Adrenal gland (tissue), 9 donors: ENCODE measurements at regions not wholly inside any gene's neighbourhood (a gene's known extent, or its start where the extent isn't known, plus 50 kb on each side); places are given as distances from the start of the nearest gene placed in this dataset.
"Not testable (repeated sequence)": the region's sequence is repeated elsewhere in the genome, so short reads cannot be mapped to it uniquely, and the experiment has no call there.

Source experiments
- DNase-seq, 7 donors: peaks; one replicate each; pipeline ENCODE4 v3.0.0-alpha.2; 2019 to 2020
- H3K27ac ChIP-seq, 5 donors: fragments of 200-600 bp; sonication (generic) in 4 of 5; 1 replicate in 3 of 5; 2 replicates in 2 of 5; pipeline versions ENCODE4 v1.5.1 to v1.8.0; 2016 to 2020; ENCODE audit warnings: mild to moderate bottlenecking in 1 of 5
- H3K27me3 ChIP-seq: fragments of 200-600 bp; 2 replicates; pipeline ENCODE4 v1.8.0; 2021
- H3K36me3 ChIP-seq, 2 donors: fragments of 200-600 bp; replicated peaks in 1 of 2; 1 replicate in 1 of 2; 2 replicates in 1 of 2; pipeline versions ENCODE4 v1.5.1 to v1.8.0; 2018 to 2022
- H3K4me1 ChIP-seq, 2 donors: fragments of 200-600 bp; replicated peaks in 1 of 2; 1 replicate in 1 of 2; 2 replicates in 1 of 2; pipeline versions ENCODE4 v1.5.1 to v1.8.0; 2018 to 2021
- H3K4me3 ChIP-seq, 4 donors: fragments of 200-600 bp; sonication (generic) in 3 of 4; one replicate each; pipeline ENCODE4 v1.5.1; 2016 to 2018
- H3K9me3 ChIP-seq, 3 donors: fragments of 200-600 bp; sonication (generic) in 1 of 3; replicated peaks in 1 of 3; 1 replicate in 2 of 3; 2 replicates in 1 of 3; pipeline versions ENCODE4 v1.5.1 to v1.8.0; 2016 to 2021
- POLR2A ChIP-seq, 2 donors: fragments of 450-650 bp; IDR thresholded peaks; one replicate each; pipeline ENCODE4 v1.6.1; 2017; ENCODE audit warnings: antibody characterized with exemption in 2 of 2, mild to moderate bottlenecking in 2 of 2, moderate library complexity in 1 of 2
- WGBS, 4 donors: extraction: QIAGEN DNeasy Blood & Tissue Kit in 2 of 4; methylation state at CpG; one replicate each; pipeline versions ENCODE4 v1.1.5 to v1.1.7; 2013 to 2017; 5-methylcytosine and 5-hydroxymethylcytosine counted together
- intact Hi-C, 2 donors: fragments of 100-400 bp; cut with DNase I; formaldehyde crosslinking; loops; one replicate each; pipeline versions ENCODE4 v1.14.1 to v1.15.0; 2022 to 2023
- TF ChIP-seq, protein P1 (sequence below), 6 experiments: fragments of 450-650 bp in 4 of 6; fragments of 200-600 bp in 2 of 6; sonication (generic) in 1 of 6; IDR thresholded peaks; 1 replicate in 5 of 6; 2 replicates in 1 of 6; pipeline versions ENCODE4 v1.5.1 to v1.8.0; 2016 to 2021; ENCODE audit warnings: antibody characterized with exemption in 6 of 6, mild to moderate bottlenecking in 2 of 6, moderate library complexity in 1 of 6
- donor health status: healthy with polysubstance abuse.
- donor health status: Bipolar disorder and iron deficiency.
- donor health status: DM: yes; HTN: yes; CAD: no.
- donor health status: DM: no; HTN: no; CAD: no.
- donor health status: DM: no; HTN: no; CAD: no.

DNA sequence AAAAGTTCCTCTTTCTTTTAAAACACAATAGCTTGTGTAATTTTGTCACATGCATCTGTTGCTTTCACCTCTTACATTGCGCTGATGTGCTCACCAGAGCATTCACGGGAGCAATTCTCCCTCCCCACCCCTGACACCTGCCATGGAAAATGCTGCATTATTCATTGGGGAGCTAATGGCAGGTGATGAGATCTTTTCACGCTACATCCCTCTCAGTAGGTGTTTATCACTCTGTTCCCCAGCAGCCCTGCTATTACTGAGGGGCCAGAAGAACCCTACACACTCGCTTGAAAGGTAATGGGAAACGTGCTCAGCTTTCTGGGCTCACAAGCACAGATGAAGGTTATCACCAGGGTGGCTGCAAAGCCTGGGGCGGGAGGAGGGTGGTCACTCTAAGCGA is 398.0 kb downstream of the PSAT1 start:
- intact Hi-C loops: no loop called here
- WGBS, 4 donors: 33 to 47% (median 44%) methylated on average over 7 of the region's 7 CpGs
- no peak for TF ChIP-seq POLR2A (IDR thresholded peaks at IDR 0.05)
- TF ChIP-seq, protein P1, sequence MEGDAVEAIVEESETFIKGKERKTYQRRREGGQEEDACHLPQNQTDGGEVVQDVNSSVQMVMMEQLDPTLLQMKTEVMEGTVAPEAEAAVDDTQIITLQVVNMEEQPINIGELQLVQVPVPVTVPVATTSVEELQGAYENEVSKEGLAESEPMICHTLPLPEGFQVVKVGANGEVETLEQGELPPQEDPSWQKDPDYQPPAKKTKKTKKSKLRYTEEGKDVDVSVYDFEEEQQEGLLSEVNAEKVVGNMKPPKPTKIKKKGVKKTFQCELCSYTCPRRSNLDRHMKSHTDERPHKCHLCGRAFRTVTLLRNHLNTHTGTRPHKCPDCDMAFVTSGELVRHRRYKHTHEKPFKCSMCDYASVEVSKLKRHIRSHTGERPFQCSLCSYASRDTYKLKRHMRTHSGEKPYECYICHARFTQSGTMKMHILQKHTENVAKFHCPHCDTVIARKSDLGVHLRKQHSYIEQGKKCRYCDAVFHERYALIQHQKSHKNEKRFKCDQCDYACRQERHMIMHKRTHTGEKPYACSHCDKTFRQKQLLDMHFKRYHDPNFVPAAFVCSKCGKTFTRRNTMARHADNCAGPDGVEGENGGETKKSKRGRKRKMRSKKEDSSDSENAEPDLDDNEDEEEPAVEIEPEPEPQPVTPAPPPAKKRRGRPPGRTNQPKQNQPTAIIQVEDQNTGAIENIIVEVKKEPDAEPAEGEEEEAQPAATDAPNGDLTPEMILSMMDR (IDR thresholded peaks at IDR 0.05): no peak
- Histone ChIP-seq H3K36me3 (no peaks in the 10 kb centered on the region), H3K4me1 (no peaks in the 10 kb centered on the region), H3K27me3 (no peaks in the 10 kb centered on the region), H3K27ac (no peak overlapping the region), H3K9me3 (no peaks in the 10 kb centered on the region), H3K4me3 (no peak overlapping the region)
- DNase-seq: no peak

DNA sequence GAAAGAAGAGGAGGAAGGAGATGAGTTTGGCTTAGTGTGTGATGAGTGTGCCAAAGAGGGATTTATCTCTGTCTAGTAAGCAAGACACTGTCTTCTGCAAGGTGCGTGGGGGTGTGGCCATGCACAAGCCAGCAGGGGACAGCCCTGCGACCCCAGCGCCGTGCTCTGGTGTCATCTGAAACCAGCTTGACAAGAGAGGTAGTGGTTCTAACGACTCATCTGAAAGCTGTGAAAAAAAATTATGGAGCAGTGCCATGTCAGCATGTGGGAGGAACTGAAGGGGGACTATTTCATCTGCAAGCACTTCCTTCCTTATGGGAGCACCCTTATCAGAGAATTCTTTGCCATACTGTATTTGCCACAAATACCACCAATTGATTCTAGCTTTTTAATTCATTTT is 398.6 kb downstream of the PSAT1 start:
- TF ChIP-seq, protein P1 (IDR thresholded peaks at IDR 0.05): no peak
- TF ChIP-seq POLR2A (IDR thresholded peaks at IDR 0.05): no peak
- peak in 1 of 7 donors; percentile 6 for DNase-seq
- Histone ChIP-seq H3K27ac (no peak overlapping the region), H3K4me1 (no peaks in the 10 kb centered on the region), H3K27me3 (no peaks in the 10 kb centered on the region), H3K36me3 (no peaks in the 10 kb centered on the region), H3K9me3 (no peaks in the 10 kb centered on the region), H3K4me3 (no peak overlapping the region)
- WGBS, 4 donors: 27 to 35% (median 32%) methylated on average over 5 of the region's 5 CpGs
- intact Hi-C loops: no loop called here

DNA sequence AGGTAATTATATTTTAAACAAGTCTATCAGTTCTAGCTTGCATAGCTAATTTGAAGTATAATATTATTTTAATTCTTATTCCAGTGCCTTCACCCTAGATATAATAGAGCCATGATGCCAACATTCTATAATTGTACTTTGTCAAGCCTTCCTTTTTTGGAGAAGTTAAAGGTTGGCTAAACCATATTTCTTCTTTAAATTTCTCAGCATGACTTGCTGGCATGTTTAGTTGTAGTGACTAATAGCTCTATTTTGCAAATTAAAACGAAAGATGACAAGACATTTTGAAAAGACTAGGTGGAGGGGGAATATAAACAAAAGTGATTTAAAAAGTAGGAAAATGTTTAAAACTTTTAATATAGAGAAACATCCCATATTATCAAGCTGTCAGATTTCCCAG is 400.7 kb downstream of the PSAT1 start:
- H3K27ac ChIP-seq: no peak overlapping the region
- 16 to 28% (median 20%) methylated on average over 1 of the region's 1 CpG for WGBS, 4 donors
- H3K4me3 ChIP-seq: no peak overlapping the region
- intact Hi-C loops: no loop called here
- no peaks in the 10 kb centered on the region for H3K27me3 ChIP-seq
- no peaks in the 10 kb centered on the region for H3K9me3 ChIP-seq
- H3K4me1 ChIP-seq: no peaks in the 10 kb centered on the region
- no peaks in the 10 kb centered on the region for H3K36me3 ChIP-seq
- no peak for TF ChIP-seq POLR2A (IDR thresholded peaks at IDR 0.05)
- TF ChIP-seq, protein P1 (IDR thresholded peaks at IDR 0.05): no peak
- no peak for DNase-seq

DNA sequence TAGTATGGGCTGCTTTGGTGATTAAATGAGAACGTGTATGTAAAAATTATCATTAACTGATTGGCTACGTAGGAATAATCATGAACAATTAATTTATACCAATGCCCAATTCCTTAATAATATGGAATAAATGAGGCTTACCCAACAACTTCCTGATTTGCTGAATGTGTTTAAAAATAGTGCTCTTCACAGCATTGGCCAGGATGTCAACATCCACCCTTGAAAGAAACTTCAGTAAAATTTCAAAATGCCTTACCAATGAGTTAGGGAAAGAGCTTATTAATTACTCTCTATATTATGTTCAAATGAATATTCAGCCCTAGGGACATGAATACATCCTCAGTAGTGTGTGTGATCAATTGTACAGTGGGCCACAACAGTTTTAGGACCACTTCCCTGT is 401.4 kb downstream of the PSAT1 start:
- DNase-seq: no peak
- no peak overlapping the region for H3K27ac ChIP-seq
- 66 to 88% (median 80%) methylated on average over 2 of the region's 2 CpGs for WGBS, 4 donors
- no peaks in the 10 kb centered on the region for H3K9me3 ChIP-seq
- H3K36me3 ChIP-seq: no peaks in the 10 kb centered on the region
- no peaks in the 10 kb centered on the region for H3K27me3 ChIP-seq
- H3K4me1 ChIP-seq: no peaks in the 10 kb centered on the region
- TF ChIP-seq POLR2A (IDR thresholded peaks at IDR 0.05): no peak
- TF ChIP-seq, protein P1 (IDR thresholded peaks at IDR 0.05): no peak
- no peak overlapping the region for H3K4me3 ChIP-seq
- intact Hi-C loops: no loop called here

DNA sequence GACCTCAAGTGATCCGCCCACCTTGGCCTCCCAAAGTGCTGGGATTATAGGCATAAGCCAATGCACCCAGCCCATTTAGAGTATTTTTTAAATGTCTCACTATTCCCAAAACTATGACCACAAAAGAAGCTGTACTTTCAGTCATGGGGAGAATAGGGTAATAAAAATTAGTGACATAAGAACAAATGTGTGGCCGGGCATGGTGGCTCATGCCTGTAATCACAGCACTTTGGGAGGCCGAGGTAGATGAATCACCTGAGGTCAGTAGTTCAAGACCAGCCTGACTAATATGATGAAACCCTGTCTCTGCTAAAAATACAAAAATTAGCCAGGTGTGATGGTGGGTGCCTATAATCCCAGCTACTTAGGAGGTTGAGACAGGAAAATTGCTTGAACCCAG is 402.3 kb downstream of the PSAT1 start:
- H3K27me3 ChIP-seq, H3K4me3 ChIP-seq, H3K9me3 ChIP-seq, DNase-seq, H3K36me3 ChIP-seq, H3K4me1 ChIP-seq, intact Hi-C loops, H3K27ac ChIP-seq: not testable (repeated sequence)
- 73 to 86% (median 80%) methylated on average over 3 of the region's 3 CpGs for WGBS, 4 donors

DNA sequence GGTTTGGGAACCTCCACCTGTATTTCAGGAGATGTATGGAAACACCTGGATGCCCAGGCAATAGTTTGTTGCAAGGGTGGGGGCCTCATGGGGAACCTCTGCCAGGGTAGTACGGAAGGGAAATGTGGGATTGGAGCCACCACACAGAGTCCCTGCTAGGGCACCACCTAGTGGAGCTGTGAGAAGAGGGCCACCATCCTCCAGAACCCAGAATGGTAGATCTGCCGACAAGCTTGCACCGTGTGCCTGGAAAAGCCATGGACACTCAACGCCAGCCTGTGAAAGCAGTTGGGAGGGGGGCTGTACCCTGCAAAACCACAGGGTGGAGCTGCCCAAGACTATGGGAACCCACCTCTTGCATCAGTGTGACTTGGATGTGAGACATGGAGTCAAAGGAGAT is 407.2 kb downstream of the PSAT1 start:
- H3K27me3 ChIP-seq, H3K4me3 ChIP-seq, intact Hi-C loops, H3K27ac ChIP-seq, H3K4me1 ChIP-seq, H3K9me3 ChIP-seq, DNase-seq, H3K36me3 ChIP-seq: not testable (repeated sequence)
- 66 to 76% (median 69%) methylated on average over 3 to 4 of the region's 4 CpGs for WGBS, 4 donors
